ENCODE measurements at regions not wholly inside any gene's neighbourhood (a gene's known extent, or its start where the extent isn't known, plus 50 kb on each side); places are given as distances from the start of the nearest gene placed in this dataset.

GRCh38 chr2:167861574-167862193 is 385.7 kb downstream of the STK39 start:
- CTCF ChIA-PET: no interaction called here
- TF ChIP-seq SP1 (IDR thresholded peaks at IDR 0.05) (no peak), HDGF (IDR thresholded peaks at IDR 0.05; ENCODE audit: borderline replicate concordance) (no peak), PKNOX1 (IDR thresholded peaks at IDR 0.05) (no peak), ARNT (IDR thresholded peaks at IDR 0.05) (no peak), ZNF384 (IDR thresholded peaks at IDR 0.05) (no peak), FOXA1 (IDR thresholded peaks at IDR 0.05) (no peak), FOXM1 (IDR thresholded peaks at IDR 0.05; ENCODE audit: borderline replicate concordance) (no peak), LEF1 (IDR thresholded peaks at IDR 0.05; ENCODE audit: borderline replicate concordance) (no peak), L3MBTL2 (conservative IDR thresholded peaks at IDR 0.05) (no peak), TARDBP (IDR thresholded peaks at IDR 0.05) (no peak)
- no peak for DNase-seq (ENCODE audit: extremely low spot score)
- POLR2A ChIA-PET: no interaction called here

GRCh38 chr2:167860082-167860481 is 387.3 kb downstream of the STK39 start:
- TF ChIP-seq BHLHE40 (IDR thresholded peaks at IDR 0.05; ENCODE audit: borderline replicate concordance): no peak
- no peak for TF ChIP-seq ARNT (IDR thresholded peaks at IDR 0.05)
- no peak for TF ChIP-seq L3MBTL2 (conservative IDR thresholded peaks at IDR 0.05)
- TF ChIP-seq PKNOX1 (IDR thresholded peaks at IDR 0.05): no peak
- no peak for TF ChIP-seq FOXM1 (IDR thresholded peaks at IDR 0.05; ENCODE audit: borderline replicate concordance)
- TF ChIP-seq FOXA1 (IDR thresholded peaks at IDR 0.05): no peak
- TF ChIP-seq SP1 (IDR thresholded peaks at IDR 0.05): no peak
- no peak for TF ChIP-seq ZNF384 (IDR thresholded peaks at IDR 0.05)
- no peak for TF ChIP-seq CTBP1 (IDR thresholded peaks at IDR 0.05; ENCODE audit: borderline replicate concordance)
- no peak for TF ChIP-seq NFRKB (IDR thresholded peaks at IDR 0.05)
- TF ChIP-seq HDGF (IDR thresholded peaks at IDR 0.05; ENCODE audit: borderline replicate concordance): no peak
- TF ChIP-seq ELF4 (IDR thresholded peaks at IDR 0.05): no peak
- ChIA-PET CTCF (no interaction called here), POLR2A (no interaction called here)
- DNase-seq (ENCODE audit: extremely low spot score): no peak

- no peak for TF ChIP-seq TARDBP (IDR thresholded peaks at IDR 0.05)
- no peak for TF ChIP-seq SUZ12 (IDR thresholded peaks at IDR 0.05)
- no peak for TF ChIP-seq BHLHE40 (IDR thresholded peaks at IDR 0.05; ENCODE audit: borderline replicate concordance)
- no peak for TF ChIP-seq ELF4 (IDR thresholded peaks at IDR 0.05)
- no peak for TF ChIP-seq HDGF (IDR thresholded peaks at IDR 0.05; ENCODE audit: borderline replicate concordance)
- TF ChIP-seq L3MBTL2 (conservative IDR thresholded peaks at IDR 0.05): no peak
- no peak for TF ChIP-seq SP1 (IDR thresholded peaks at IDR 0.05)
- TF ChIP-seq FOXK2 (IDR thresholded peaks at IDR 0.05): no peak
- no peak for TF ChIP-seq CTBP1 (IDR thresholded peaks at IDR 0.05; ENCODE audit: borderline replicate concordance)
- TF ChIP-seq FOXM1 (IDR thresholded peaks at IDR 0.05; ENCODE audit: borderline replicate concordance): no peak
- no peak for TF ChIP-seq LEF1 (IDR thresholded peaks at IDR 0.05; ENCODE audit: borderline replicate concordance)
- TF ChIP-seq ARNT (IDR thresholded peaks at IDR 0.05): no peak
- TF ChIP-seq NFRKB (IDR thresholded peaks at IDR 0.05): no peak
- no peak for TF ChIP-seq PKNOX1 (IDR thresholded peaks at IDR 0.05)
- TF ChIP-seq FOXA1 (IDR thresholded peaks at IDR 0.05): no peak
- no peak for TF ChIP-seq ZNF384 (IDR thresholded peaks at IDR 0.05)
- no peak for DNase-seq (ENCODE audit: extremely low spot score)
- POLR2A ChIA-PET: no interaction called here
- CTCF ChIA-PET: no interaction called here
Observed at GRCh38 chr2:167859676-167860075, 387.7 kb downstream of the STK39 start.

- CTCF ChIA-PET: no interaction called here
Observed at GRCh38 chr2:167858086-167858485, 389.3 kb downstream of the STK39 start.

GRCh38 chr2:167857416-167857815 is 390.0 kb downstream of the STK39 start:
- TF ChIP-seq ZNF384 (IDR thresholded peaks at IDR 0.05) (no peak), ELF4 (IDR thresholded peaks at IDR 0.05) (no peak), TARDBP (IDR thresholded peaks at IDR 0.05) (no peak), SUZ12 (IDR thresholded peaks at IDR 0.05) (no peak), BHLHE40 (IDR thresholded peaks at IDR 0.05; ENCODE audit: borderline replicate concordance) (no peak), CTBP1 (IDR thresholded peaks at IDR 0.05; ENCODE audit: borderline replicate concordance) (no peak), ARNT (IDR thresholded peaks at IDR 0.05) (no peak), FOXM1 (IDR thresholded peaks at IDR 0.05; ENCODE audit: borderline replicate concordance) (no peak), FOXK2 (IDR thresholded peaks at IDR 0.05) (no peak)
- CTCF ChIA-PET: no interaction called here
- POLR2A ChIA-PET: no interaction called here
- no peak for DNase-seq (ENCODE audit: extremely low spot score)

More at GRCh38 chr2:167858086-167858485, 389.3 kb downstream of the STK39 start:
- POLR2A ChIA-PET: no interaction called here
- no peak for DNase-seq (ENCODE audit: extremely low spot score)
- TF ChIP-seq PKNOX1 (IDR thresholded peaks at IDR 0.05) (no peak), FOXM1 (IDR thresholded peaks at IDR 0.05; ENCODE audit: borderline replicate concordance) (no peak), NFRKB (IDR thresholded peaks at IDR 0.05) (no peak), ZNF384 (IDR thresholded peaks at IDR 0.05) (no peak), CTBP1 (IDR thresholded peaks at IDR 0.05; ENCODE audit: borderline replicate concordance) (no peak), ARNT (IDR thresholded peaks at IDR 0.05) (no peak), LEF1 (IDR thresholded peaks at IDR 0.05; ENCODE audit: borderline replicate concordance) (no peak), L3MBTL2 (conservative IDR thresholded peaks at IDR 0.05) (no peak), TARDBP (IDR thresholded peaks at IDR 0.05) (no peak), FOXK2 (IDR thresholded peaks at IDR 0.05) (no peak), ELF4 (IDR thresholded peaks at IDR 0.05) (no peak), HDGF (IDR thresholded peaks at IDR 0.05; ENCODE audit: borderline replicate concordance) (no peak), FOXA1 (IDR thresholded peaks at IDR 0.05) (no peak), BHLHE40 (IDR thresholded peaks at IDR 0.05; ENCODE audit: borderline replicate concordance) (no peak), SUZ12 (IDR thresholded peaks at IDR 0.05) (no peak), SP1 (IDR thresholded peaks at IDR 0.05) (no peak)
